ENCODE measurements at regions not wholly inside any gene's neighbourhood (a gene's known extent, or its start where the extent isn't known, plus 50 kb on each side); places are given as distances from the start of the nearest gene placed in this dataset.

- TF ChIP-seq, protein P1, sequence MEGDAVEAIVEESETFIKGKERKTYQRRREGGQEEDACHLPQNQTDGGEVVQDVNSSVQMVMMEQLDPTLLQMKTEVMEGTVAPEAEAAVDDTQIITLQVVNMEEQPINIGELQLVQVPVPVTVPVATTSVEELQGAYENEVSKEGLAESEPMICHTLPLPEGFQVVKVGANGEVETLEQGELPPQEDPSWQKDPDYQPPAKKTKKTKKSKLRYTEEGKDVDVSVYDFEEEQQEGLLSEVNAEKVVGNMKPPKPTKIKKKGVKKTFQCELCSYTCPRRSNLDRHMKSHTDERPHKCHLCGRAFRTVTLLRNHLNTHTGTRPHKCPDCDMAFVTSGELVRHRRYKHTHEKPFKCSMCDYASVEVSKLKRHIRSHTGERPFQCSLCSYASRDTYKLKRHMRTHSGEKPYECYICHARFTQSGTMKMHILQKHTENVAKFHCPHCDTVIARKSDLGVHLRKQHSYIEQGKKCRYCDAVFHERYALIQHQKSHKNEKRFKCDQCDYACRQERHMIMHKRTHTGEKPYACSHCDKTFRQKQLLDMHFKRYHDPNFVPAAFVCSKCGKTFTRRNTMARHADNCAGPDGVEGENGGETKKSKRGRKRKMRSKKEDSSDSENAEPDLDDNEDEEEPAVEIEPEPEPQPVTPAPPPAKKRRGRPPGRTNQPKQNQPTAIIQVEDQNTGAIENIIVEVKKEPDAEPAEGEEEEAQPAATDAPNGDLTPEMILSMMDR (IDR thresholded peaks at IDR 0.05 in 2 of 3, conservative IDR thresholded peaks at IDR 0.05 in 1 of 3; ENCODE audit: insufficient read depth in 2 of 3, low read depth in 1 of 3, low read length in 3 of 3) = no peak
- TF ChIP-seq TCF7L2 (IDR thresholded peaks at IDR 0.05; ENCODE audit: low read depth, low read length) = no peak
- TF ChIP-seq ZZZ3 (IDR thresholded peaks at IDR 0.05) = no peak
- TF ChIP-seq PHB2 (IDR thresholded peaks at IDR 0.05; ENCODE audit: low read depth) = no peak
- TF ChIP-seq, protein P2, sequence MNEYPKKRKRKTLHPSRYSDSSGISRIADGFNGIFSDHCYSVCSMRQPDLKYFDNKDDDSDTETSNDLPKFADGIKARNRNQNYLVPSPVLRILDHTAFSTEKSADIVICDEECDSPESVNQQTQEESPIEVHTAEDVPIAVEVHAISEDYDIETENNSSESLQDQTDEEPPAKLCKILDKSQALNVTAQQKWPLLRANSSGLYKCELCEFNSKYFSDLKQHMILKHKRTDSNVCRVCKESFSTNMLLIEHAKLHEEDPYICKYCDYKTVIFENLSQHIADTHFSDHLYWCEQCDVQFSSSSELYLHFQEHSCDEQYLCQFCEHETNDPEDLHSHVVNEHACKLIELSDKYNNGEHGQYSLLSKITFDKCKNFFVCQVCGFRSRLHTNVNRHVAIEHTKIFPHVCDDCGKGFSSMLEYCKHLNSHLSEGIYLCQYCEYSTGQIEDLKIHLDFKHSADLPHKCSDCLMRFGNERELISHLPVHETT (CRISPR knock-in tag; conservative IDR thresholded peaks at IDR 0.05 in 1 of 2, IDR thresholded peaks at IDR 0.05 in 1 of 2) = no peak
- TF ChIP-seq ATF6 (CRISPR knock-in tag; IDR thresholded peaks at IDR 0.05) = no peak
- TF ChIP-seq GATAD2B (IDR thresholded peaks at IDR 0.05; ENCODE audit: borderline replicate concordance) = no peak
- no peak for TF ChIP-seq C11orf30 (IDR thresholded peaks at IDR 0.05; ENCODE audit: low read depth)
- TF ChIP-seq GABPB1 (CRISPR knock-in tag; IDR thresholded peaks at IDR 0.05) = no peak
- TF ChIP-seq ZNF274 (IDR thresholded peaks at IDR 0.05; ENCODE audit: borderline replicate concordance, low read depth, low read length) = no peak
- TF ChIP-seq SNAPC5 (CRISPR knock-in tag; IDR thresholded peaks at IDR 0.05) = no peak
Measured at GRCh38 chr13:39881383-39881782, 225.9 kb downstream of the COG6 start.
